ENCODE measurements at regions not wholly inside any gene's neighbourhood (a gene's known extent, or its start where the extent isn't known, plus 50 kb on each side); places are given as distances from the start of the nearest gene placed in this dataset.
A peak's percentile ranks its signal among the peaks of the same experiment; 100 is the strongest.

- Histone ChIP-seq H3K36me3 (ENCODE audit: control insufficient read depth, insufficient read depth, low read length) (no peaks in the 10 kb centered on the region), H3K27ac (ENCODE audit: low read depth, low read length) (no peak overlapping the region), H3K9me3 (ENCODE audit: control insufficient read depth, insufficient read depth, low read length) (no peaks in the 10 kb centered on the region), H3K4me1 (ENCODE audit: control insufficient read depth, insufficient read depth, low read length) (no peaks in the 10 kb centered on the region), H3K4me3 (ENCODE audit: low read depth, low read length) (no peak overlapping the region), H3K27me3 (ENCODE audit: control insufficient read depth, insufficient read depth, low read length) (no peaks in the 10 kb centered on the region)
- DNase-seq (ENCODE audit: low read depth in 4 of 6, low spot score in 6 of 6), result no peak
- WGBS (ENCODE audit: insufficient coverage), result no CpG with 5 or more reads among the region's 5 CpGs
These were observed 316.4 kb downstream of the NOVA1 start for GRCh38 chr14:26281280-26281998.

GRCh38 chr14:26276757-26277156 lies 321.1 kb downstream of the NOVA1 start:
- DNase-seq (ENCODE audit: low read depth in 4 of 6, low spot score in 6 of 6), result peak in 1 of 6 donors; percentile 39
- Histone ChIP-seq H3K4me3 (ENCODE audit: low read depth, low read length) (no peak overlapping the region), H3K9me3 (ENCODE audit: control insufficient read depth, insufficient read depth, low read length) (no peaks in the 10 kb centered on the region), H3K36me3 (ENCODE audit: control insufficient read depth, insufficient read depth, low read length) (no peaks in the 10 kb centered on the region), H3K27me3 (ENCODE audit: control insufficient read depth, insufficient read depth, low read length) (no peaks in the 10 kb centered on the region), H3K4me1 (ENCODE audit: control insufficient read depth, insufficient read depth, low read length) (no peaks in the 10 kb centered on the region), H3K27ac (ENCODE audit: low read depth, low read length) (no peak overlapping the region)
- WGBS (ENCODE audit: insufficient coverage), result no CpG with 5 or more reads among the region's 2 CpGs

- no peaks in the 10 kb centered on the region for H3K4me1 ChIP-seq (ENCODE audit: control insufficient read depth, insufficient read depth, low read length)
These were observed 332.6 kb downstream of the NOVA1 start for GRCh38 chr14:26265170-26265685.

GRCh38 chr14:26261368-26262122 lies 336.3 kb downstream of the NOVA1 start:
- Histone ChIP-seq H3K36me3 (ENCODE audit: control insufficient read depth, insufficient read depth, low read length) (no peaks in the 10 kb centered on the region), H3K4me1 (ENCODE audit: control insufficient read depth, insufficient read depth, low read length) (no peaks in the 10 kb centered on the region), H3K27ac (ENCODE audit: low read depth, low read length) (no peak overlapping the region), H3K4me3 (ENCODE audit: low read depth, low read length) (no peak overlapping the region), H3K27me3 (ENCODE audit: control insufficient read depth, insufficient read depth, low read length) (no peaks in the 10 kb centered on the region), H3K9me3 (ENCODE audit: control insufficient read depth, insufficient read depth, low read length) (no peaks in the 10 kb centered on the region)
- DNase-seq (ENCODE audit: low read depth in 4 of 6, low spot score in 6 of 6), result peak in 2 of 6 donors; percentile 12 to 85
- no CpG with 5 or more reads among the region's 1 CpG for WGBS (ENCODE audit: insufficient coverage)

More at GRCh38 chr14:26265170-26265685, 332.6 kb downstream of the NOVA1 start:
- peak in 2 of 6 donors; percentile 23 to 62 for DNase-seq (ENCODE audit: low read depth in 4 of 6, low spot score in 6 of 6)
- Histone ChIP-seq H3K9me3 (ENCODE audit: control insufficient read depth, insufficient read depth, low read length) (no peaks in the 10 kb centered on the region), H3K27me3 (ENCODE audit: control insufficient read depth, insufficient read depth, low read length) (no peaks in the 10 kb centered on the region), H3K4me3 (ENCODE audit: low read depth, low read length) (no peak overlapping the region), H3K27ac (ENCODE audit: low read depth, low read length) (no peak overlapping the region), H3K36me3 (ENCODE audit: control insufficient read depth, insufficient read depth, low read length) (no peaks in the 10 kb centered on the region)
- 25% methylated on average over 1 of the region's 1 CpG for WGBS (ENCODE audit: insufficient coverage)

- peak in 2 of 6 donors; percentile 38 to 46 for DNase-seq (ENCODE audit: low read depth in 4 of 6, low spot score in 6 of 6)
- H3K4me1 ChIP-seq (ENCODE audit: control insufficient read depth, insufficient read depth, low read length), result no peaks in the 10 kb centered on the region
- no peaks in the 10 kb centered on the region for H3K36me3 ChIP-seq (ENCODE audit: control insufficient read depth, insufficient read depth, low read length)
- H3K4me3 ChIP-seq (ENCODE audit: low read depth, low read length), result no peak overlapping the region
- no peak overlapping the region for H3K27ac ChIP-seq (ENCODE audit: low read depth, low read length)
- no peaks in the 10 kb centered on the region for H3K9me3 ChIP-seq (ENCODE audit: control insufficient read depth, insufficient read depth, low read length)
- WGBS (ENCODE audit: insufficient coverage), result 70% methylated on average over 1 of the region's 2 CpGs
- H3K27me3 ChIP-seq (ENCODE audit: control insufficient read depth, insufficient read depth, low read length), result no peaks in the 10 kb centered on the region
These were observed 342.6 kb downstream of the NOVA1 start for GRCh38 chr14:26255213-26255612.

- Histone ChIP-seq H3K4me3 (ENCODE audit: low read depth, low read length) (no peak overlapping the region), H3K36me3 (ENCODE audit: control insufficient read depth, insufficient read depth, low read length) (no peaks in the 10 kb centered on the region), H3K27ac (ENCODE audit: low read depth, low read length) (no peak overlapping the region), H3K9me3 (ENCODE audit: control insufficient read depth, insufficient read depth, low read length) (no peaks in the 10 kb centered on the region), H3K27me3 (ENCODE audit: control insufficient read depth, insufficient read depth, low read length) (no peaks in the 10 kb centered on the region), H3K4me1 (ENCODE audit: control insufficient read depth, insufficient read depth, low read length) (no peaks in the 10 kb centered on the region)
- DNase-seq (ENCODE audit: low read depth in 4 of 6, low spot score in 6 of 6), result peak in 1 of 6 donors; percentile 18
These were observed 345.7 kb downstream of the NOVA1 start for GRCh38 chr14:26252176-26252575.

- no CpG with 5 or more reads among the region's 1 CpG for WGBS (ENCODE audit: insufficient coverage)
These were observed 364.7 kb downstream of the NOVA1 start for GRCh38 chr14:26233118-26233517.

GRCh38 chr14:26218861-26219260 lies 379.0 kb downstream of the NOVA1 start:
- Histone ChIP-seq H3K27ac (ENCODE audit: low read depth, low read length) (no peak overlapping the region), H3K27me3 (ENCODE audit: control insufficient read depth, insufficient read depth, low read length) (no peaks in the 10 kb centered on the region), H3K4me3 (ENCODE audit: low read depth, low read length) (no peak overlapping the region), H3K4me1 (ENCODE audit: control insufficient read depth, insufficient read depth, low read length) (no peaks in the 10 kb centered on the region), H3K9me3 (ENCODE audit: control insufficient read depth, insufficient read depth, low read length) (no peaks in the 10 kb centered on the region), H3K36me3 (ENCODE audit: control insufficient read depth, insufficient read depth, low read length) (no peaks in the 10 kb centered on the region)
- no CpG with 5 or more reads among the region's 2 CpGs for WGBS (ENCODE audit: insufficient coverage)
- no peak for DNase-seq (ENCODE audit: low read depth in 4 of 6, low spot score in 6 of 6)

More at GRCh38 chr14:26233118-26233517, 364.7 kb downstream of the NOVA1 start:
- no peak overlapping the region for H3K4me3 ChIP-seq (ENCODE audit: low read depth, low read length)
- H3K9me3 ChIP-seq (ENCODE audit: control insufficient read depth, insufficient read depth, low read length), result no peaks in the 10 kb centered on the region
- no peak overlapping the region for H3K27ac ChIP-seq (ENCODE audit: low read depth, low read length)
- no peaks in the 10 kb centered on the region for H3K27me3 ChIP-seq (ENCODE audit: control insufficient read depth, insufficient read depth, low read length)
- no peaks in the 10 kb centered on the region for H3K4me1 ChIP-seq (ENCODE audit: control insufficient read depth, insufficient read depth, low read length)
- DNase-seq (ENCODE audit: low read depth in 4 of 6, low spot score in 6 of 6), result no peak
- no peaks in the 10 kb centered on the region for H3K36me3 ChIP-seq (ENCODE audit: control insufficient read depth, insufficient read depth, low read length)

- peak in 2 of 6 donors; percentile 24 to 55 for DNase-seq (ENCODE audit: low read depth in 4 of 6, low spot score in 6 of 6)
- WGBS (ENCODE audit: insufficient coverage), result no CpG with 5 or more reads among the region's 2 CpGs
- Histone ChIP-seq H3K27ac (ENCODE audit: low read depth, low read length) (no peak overlapping the region), H3K4me1 (ENCODE audit: control insufficient read depth, insufficient read depth, low read length) (no peaks in the 10 kb centered on the region), H3K36me3 (ENCODE audit: control insufficient read depth, insufficient read depth, low read length) (no peaks in the 10 kb centered on the region), H3K4me3 (ENCODE audit: low read depth, low read length) (no peak overlapping the region), H3K27me3 (ENCODE audit: control insufficient read depth, insufficient read depth, low read length) (no peaks in the 10 kb centered on the region), H3K9me3 (ENCODE audit: control insufficient read depth, insufficient read depth, low read length) (no peaks in the 10 kb centered on the region)
These were observed 380.1 kb downstream of the NOVA1 start for GRCh38 chr14:26217778-26218177.

All from spinal cord (tissue), 9 donors.